ENCODE measurements at regions not wholly inside any gene's neighbourhood (a gene's known extent, or its start where the extent isn't known, plus 50 kb on each side); places are given as distances from the start of the nearest gene placed in this dataset.

GRCh38 chr19:30217461-30217860 is 154.7 kb upstream of the ZNF536 start:
- TF ChIP-seq CTCF (IDR thresholded peaks at IDR 0.05) (no peak), POLR2A (IDR thresholded peaks at IDR 0.05) (no peak), EP300 (IDR thresholded peaks at IDR 0.05) (no peak), POLR2AphosphoS5 (IDR thresholded peaks at IDR 0.05) (no peak)

Data from gastroesophageal sphincter (tissue), 3 donors.